ENCODE measurements at regions not wholly inside any gene's neighbourhood (a gene's known extent, or its start where the extent isn't known, plus 50 kb on each side); places are given as distances from the start of the nearest gene placed in this dataset.
"Not testable (repeated sequence)": the region's sequence is repeated elsewhere in the genome, so short reads cannot be mapped to it uniquely, and the experiment has no call there.

DNA sequence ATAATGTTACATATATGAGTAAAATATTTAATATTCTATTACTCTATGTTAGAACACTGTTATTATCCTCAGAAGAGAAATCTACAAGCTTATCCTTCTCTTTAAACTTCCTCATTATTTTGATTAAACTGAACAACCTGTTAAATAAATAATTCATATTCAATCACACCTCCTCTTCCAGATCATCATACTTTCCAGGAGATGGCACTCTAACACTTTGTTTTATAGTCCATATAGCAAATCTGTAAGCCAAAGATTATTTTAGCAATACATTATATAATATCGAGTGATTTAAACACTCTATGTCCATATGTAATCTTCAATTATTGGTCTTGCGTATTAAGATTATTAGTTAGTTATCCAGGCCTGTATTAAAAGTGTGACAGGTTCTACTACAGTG, 694.1 kb downstream of the ANKRD7 start:
- no peak overlapping the region for H3K4me3 ChIP-seq (replicated peaks in 1 of 2; ENCODE audit: low read depth in 2 of 2, low read length in 2 of 2)
- TF ChIP-seq, protein P1, sequence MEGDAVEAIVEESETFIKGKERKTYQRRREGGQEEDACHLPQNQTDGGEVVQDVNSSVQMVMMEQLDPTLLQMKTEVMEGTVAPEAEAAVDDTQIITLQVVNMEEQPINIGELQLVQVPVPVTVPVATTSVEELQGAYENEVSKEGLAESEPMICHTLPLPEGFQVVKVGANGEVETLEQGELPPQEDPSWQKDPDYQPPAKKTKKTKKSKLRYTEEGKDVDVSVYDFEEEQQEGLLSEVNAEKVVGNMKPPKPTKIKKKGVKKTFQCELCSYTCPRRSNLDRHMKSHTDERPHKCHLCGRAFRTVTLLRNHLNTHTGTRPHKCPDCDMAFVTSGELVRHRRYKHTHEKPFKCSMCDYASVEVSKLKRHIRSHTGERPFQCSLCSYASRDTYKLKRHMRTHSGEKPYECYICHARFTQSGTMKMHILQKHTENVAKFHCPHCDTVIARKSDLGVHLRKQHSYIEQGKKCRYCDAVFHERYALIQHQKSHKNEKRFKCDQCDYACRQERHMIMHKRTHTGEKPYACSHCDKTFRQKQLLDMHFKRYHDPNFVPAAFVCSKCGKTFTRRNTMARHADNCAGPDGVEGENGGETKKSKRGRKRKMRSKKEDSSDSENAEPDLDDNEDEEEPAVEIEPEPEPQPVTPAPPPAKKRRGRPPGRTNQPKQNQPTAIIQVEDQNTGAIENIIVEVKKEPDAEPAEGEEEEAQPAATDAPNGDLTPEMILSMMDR (IDR thresholded peaks at IDR 0.05; ENCODE audit: low read depth, low read length) = no peak
- DNase-seq (ENCODE audit: low read depth in 2 of 2) = peak; percentile 5 to 31

DNA sequence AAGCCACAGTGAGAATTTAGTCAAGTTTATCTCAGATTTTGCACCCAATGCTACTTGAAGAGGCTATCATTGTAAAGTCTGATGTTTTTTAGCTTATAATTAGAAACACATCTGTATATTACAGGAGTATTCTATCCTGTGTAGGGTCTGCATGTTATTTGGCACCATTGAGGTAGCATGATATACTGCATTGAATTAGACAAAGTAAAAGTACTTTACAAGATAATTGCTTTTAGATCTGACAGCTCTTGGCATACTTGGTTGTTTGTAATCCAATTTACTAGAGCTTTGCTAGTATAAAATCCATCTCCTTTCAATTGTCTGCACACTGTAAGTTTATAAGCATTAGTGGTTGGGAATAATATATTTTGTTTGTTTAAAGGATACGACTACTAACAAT, 714.3 kb downstream of the ANKRD7 start:
- TF ChIP-seq, protein P1 (IDR thresholded peaks at IDR 0.05; ENCODE audit: low read depth, low read length) = no peak
- DNase-seq (ENCODE audit: low read depth in 2 of 2) = no peak

DNA sequence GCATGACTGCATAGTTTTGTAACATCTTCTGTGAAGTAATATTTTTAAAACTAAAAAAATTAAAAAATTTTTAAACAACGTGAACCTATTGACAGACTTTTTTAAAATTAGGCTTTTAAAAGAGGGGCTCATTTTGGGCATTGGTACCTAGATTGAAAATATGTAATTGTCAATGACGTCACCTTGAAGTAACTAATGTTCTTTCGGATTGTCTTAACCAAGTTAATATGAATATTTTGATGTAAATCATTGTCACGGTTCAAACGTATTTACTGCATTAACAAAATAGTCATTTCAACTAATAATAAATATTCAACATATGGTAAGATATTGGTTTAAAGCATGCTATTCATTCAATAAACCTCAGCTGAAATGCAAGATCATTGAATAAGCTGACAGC, 719.8 kb downstream of the ANKRD7 start:
- no peak overlapping the region for H3K4me3 ChIP-seq (replicated peaks in 1 of 2; ENCODE audit: low read depth in 2 of 2, low read length in 2 of 2)
- TF ChIP-seq, protein P1 (IDR thresholded peaks at IDR 0.05; ENCODE audit: low read depth, low read length) = no peak
- DNase-seq (ENCODE audit: low read depth in 2 of 2) = no peak

More for the DNA sequence above, 714.3 kb downstream of the ANKRD7 start:
- no peak overlapping the region for H3K4me3 ChIP-seq (replicated peaks in 1 of 2; ENCODE audit: low read depth in 2 of 2, low read length in 2 of 2)

DNA sequence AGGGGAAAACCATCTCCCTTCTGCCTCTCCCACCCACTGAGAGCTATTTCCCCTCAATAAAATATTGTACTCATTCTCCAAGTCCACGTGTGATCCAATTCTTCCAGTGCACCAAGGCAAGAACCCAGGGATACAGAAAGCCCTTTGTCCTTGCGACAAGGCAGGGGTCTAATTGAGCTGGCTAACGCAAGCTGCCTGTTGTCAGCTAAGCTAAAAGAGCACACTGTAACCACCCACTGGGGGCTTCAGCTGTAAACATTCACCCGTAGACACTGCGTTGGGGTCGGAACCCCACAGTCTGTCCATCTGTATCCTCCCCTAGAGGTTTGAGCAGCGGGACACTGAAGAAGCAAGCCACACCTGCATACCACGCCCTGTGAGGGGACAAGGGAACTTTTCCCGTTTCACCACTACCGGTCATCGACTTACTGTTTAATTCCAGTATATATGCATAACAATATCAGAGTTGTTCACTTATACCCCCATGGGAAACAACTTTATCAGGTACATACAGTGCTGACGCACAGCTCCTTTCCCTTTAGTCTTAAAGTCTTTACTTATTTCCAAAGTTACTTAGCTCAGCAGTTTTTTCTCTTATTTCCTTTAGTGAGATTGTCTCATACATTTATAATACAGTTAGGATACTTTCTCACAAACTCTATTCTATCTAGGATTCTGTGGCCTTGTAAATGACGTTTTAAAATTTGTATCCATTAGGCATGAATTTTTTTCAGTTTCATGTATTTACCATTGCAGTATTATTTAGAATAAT, 721.6 kb downstream of the ANKRD7 start:
- TF ChIP-seq, protein P1 (IDR thresholded peaks at IDR 0.05; ENCODE audit: low read depth, low read length) = no peak
- no peak for DNase-seq (ENCODE audit: low read depth in 2 of 2)
- no peak overlapping the region for H3K4me3 ChIP-seq (replicated peaks in 1 of 2; ENCODE audit: low read depth in 2 of 2, low read length in 2 of 2)

DNA sequence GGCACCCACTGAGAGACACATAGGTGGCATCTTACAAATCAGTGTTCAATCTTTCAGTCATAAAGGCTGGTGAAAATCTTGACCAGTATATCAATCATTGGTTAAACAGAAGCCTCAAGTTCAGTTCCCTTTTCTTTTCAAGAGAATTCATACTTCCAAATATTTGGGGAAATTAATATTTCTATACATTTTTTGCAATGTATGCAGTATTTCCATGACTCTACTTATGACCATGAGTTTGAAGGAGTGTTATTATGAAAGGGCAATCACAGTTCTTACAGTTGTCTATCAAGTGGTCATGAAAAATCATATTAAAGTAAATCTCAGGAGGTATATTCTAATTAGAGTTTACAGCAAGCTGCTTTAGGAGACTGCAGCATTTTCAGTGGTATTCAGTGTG, 724.0 kb downstream of the ANKRD7 start:
- TF ChIP-seq, protein P1 (IDR thresholded peaks at IDR 0.05; ENCODE audit: low read depth, low read length) = no peak
- DNase-seq (ENCODE audit: low read depth in 2 of 2) = no peak
- no peak overlapping the region for H3K4me3 ChIP-seq (replicated peaks in 1 of 2; ENCODE audit: low read depth in 2 of 2, low read length in 2 of 2)

DNA sequence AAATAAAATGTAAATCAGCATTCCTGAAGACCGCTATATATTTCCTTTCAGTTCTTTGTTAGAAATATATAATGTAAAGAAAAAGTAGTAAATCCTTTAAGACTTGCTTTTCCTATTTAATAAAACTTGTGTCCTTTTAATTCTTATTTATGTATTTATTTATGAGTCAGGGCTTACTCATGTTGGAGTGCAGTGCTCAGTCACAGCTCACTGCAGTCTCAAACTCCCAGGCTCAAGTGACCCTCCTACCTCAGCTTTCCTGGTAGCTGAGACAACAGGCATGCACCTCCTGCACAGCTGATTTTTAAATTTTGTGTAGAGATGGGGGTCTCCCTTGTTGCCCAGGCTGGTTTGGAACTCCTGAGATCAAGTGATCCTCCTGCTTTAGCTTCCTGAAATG, 724.5 kb downstream of the ANKRD7 start:
- H3K4me3 ChIP-seq (replicated peaks in 1 of 2; ENCODE audit: low read depth in 2 of 2, low read length in 2 of 2) = no peak overlapping the region
- TF ChIP-seq, protein P1 (IDR thresholded peaks at IDR 0.05; ENCODE audit: low read depth, low read length) = no peak
- peak in 1 of 2 donors; percentile 12 for DNase-seq (ENCODE audit: low read depth in 2 of 2)

DNA sequence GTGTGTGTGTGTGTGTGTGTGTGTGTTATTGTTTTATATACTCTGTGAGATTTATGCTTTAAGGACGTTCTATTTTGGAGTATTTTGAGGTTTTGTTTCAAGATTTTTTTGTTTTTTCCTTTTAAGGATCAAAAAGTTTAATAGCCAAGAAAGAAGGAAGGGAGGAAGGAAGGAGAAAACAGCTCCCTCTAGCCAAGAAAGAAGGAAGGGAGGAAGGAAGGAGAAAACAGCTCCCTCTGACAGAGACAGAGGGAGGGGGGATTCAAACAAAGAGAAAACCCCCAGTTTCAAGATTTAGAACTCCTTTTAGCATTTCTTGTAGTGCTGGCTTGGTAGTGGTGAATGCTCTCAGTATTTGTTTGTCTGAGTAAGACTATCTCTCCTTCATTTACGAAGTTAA, 731.8 kb downstream of the ANKRD7 start:
- not testable (repeated sequence) for DNase-seq (ENCODE audit: low read depth in 2 of 2); H3K4me3 ChIP-seq (replicated peaks in 1 of 2; ENCODE audit: low read depth in 2 of 2, low read length in 2 of 2)
